ES-I3 (cell line): ENCODE measurements at regions not wholly inside any gene's neighbourhood (a gene's known extent, or its start where the extent isn't known, plus 50 kb on each side); places are given as distances from the start of the nearest gene placed in this dataset.
"Not testable (repeated sequence)": the region's sequence is repeated elsewhere in the genome, so short reads cannot be mapped to it uniquely, and the experiment has no call there.

Experiments
- H3K36me3 ChIP-seq: 2 replicates; pipeline ENCODE4 v1.6.1; 2013; ENCODE audit warnings: mild to moderate bottlenecking, low read length, control low read depth, moderate library complexity; ENCODE audit not compliant: insufficient read depth
- H3K4me1 ChIP-seq: 2 replicates; pipeline ENCODE4 v1.6.1; 2013; ENCODE audit warnings: mild to moderate bottlenecking, control low read depth, low read length; ENCODE audit not compliant: insufficient read depth
- H3K9ac ChIP-seq: 2 replicates; pipeline ENCODE4 v1.6.1; 2013; ENCODE audit warnings: low read depth, mild to moderate bottlenecking, low read length, moderate library complexity
- H3K9me3 ChIP-seq: 2 replicates; pipeline ENCODE4 v1.6.1; 2013; ENCODE audit warnings: mild to moderate bottlenecking, low read length, moderate library complexity; ENCODE audit not compliant: control insufficient read depth, insufficient read depth

GRCh38 chr16:60686824-60687223 is 1349.4 kb downstream of the CDH8 start:
- Histone ChIP-seq H3K36me3 (no peaks in the 10 kb centered on the region), H3K4me1 (no peaks in the 10 kb centered on the region), H3K9ac (no peak overlapping the region), H3K9me3 (no peaks in the 10 kb centered on the region)

DNA sequence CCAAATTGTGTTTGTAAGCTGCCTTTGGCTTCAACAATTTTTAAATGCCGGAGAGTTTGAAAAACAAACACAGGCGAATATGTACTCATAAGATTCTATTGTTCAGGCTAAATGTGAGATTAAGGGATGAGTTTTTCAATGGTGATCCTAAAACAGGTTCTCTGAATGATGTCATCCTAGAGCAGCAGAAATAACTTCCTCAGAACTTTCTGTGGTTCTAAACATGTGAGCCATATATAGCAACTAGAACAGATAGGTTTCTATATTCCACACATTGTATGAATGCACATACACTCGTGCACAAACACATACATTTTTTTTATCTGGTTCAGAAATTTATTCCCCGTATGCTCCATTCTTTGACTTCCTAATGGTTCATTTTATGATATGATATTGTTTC is 1352.2 kb downstream of the CDH8 start:
- H3K9ac ChIP-seq = no peak overlapping the region
- no peaks in the 10 kb centered on the region for H3K9me3 ChIP-seq
- H3K36me3 ChIP-seq = no peaks in the 10 kb centered on the region
- H3K4me1 ChIP-seq = no peaks in the 10 kb centered on the region

DNA sequence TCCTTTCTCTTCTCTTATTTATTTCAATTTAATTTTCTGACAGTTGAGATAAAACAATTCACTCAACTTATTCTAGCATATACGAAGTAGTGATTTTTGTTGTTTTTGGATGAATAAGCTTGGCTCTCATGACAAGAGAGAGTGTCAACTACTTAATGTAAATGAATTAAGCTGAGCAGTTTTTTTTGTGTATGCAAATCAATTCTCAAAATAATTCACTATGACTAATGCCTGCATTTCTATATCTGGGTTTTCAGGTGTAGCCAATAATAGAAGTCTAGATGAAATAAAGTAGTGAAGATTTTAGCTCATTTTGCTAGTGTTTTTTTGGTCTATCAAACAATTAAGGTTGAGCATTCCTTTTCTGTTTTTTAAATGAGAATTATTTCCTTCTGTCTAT is 1354.0 kb downstream of the CDH8 start:
- no peaks in the 10 kb centered on the region for H3K36me3 ChIP-seq
- no peak overlapping the region for H3K9ac ChIP-seq
- H3K9me3 ChIP-seq = no peaks in the 10 kb centered on the region
- H3K4me1 ChIP-seq = no peaks in the 10 kb centered on the region

DNA sequence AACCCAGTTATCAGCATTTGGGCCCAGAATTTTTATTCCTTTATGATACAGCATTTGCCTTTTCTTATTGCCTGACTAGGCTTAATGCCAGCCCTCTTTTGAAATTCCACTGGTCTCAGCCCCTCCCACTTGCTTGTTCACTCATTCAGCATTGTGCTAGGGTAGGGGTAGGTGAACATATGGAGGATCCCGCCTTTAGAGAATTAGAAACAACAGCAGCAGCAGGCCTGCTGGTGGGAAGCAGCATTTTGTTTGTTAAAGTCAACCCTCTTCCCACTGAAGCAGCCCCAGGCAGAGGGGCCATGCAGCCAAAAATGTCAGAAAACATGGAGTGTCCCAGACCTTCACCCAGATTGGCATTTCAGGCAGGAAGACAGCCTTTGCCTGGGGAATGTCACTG is 1355.2 kb downstream of the CDH8 start:
- Histone ChIP-seq H3K9ac (no peak overlapping the region), H3K4me1 (no peaks in the 10 kb centered on the region), H3K36me3 (no peaks in the 10 kb centered on the region), H3K9me3 (no peaks in the 10 kb centered on the region)

GRCh38 chr16:60675022-60675421 is 1361.2 kb downstream of the CDH8 start:
- Histone ChIP-seq H3K36me3 (no peaks in the 10 kb centered on the region), H3K9me3 (no peaks in the 10 kb centered on the region), H3K4me1 (no peaks in the 10 kb centered on the region), H3K9ac (no peak overlapping the region)

GRCh38 chr16:60674241-60674640 is 1362.0 kb downstream of the CDH8 start:
- no peaks in the 10 kb centered on the region for H3K9me3 ChIP-seq

DNA sequence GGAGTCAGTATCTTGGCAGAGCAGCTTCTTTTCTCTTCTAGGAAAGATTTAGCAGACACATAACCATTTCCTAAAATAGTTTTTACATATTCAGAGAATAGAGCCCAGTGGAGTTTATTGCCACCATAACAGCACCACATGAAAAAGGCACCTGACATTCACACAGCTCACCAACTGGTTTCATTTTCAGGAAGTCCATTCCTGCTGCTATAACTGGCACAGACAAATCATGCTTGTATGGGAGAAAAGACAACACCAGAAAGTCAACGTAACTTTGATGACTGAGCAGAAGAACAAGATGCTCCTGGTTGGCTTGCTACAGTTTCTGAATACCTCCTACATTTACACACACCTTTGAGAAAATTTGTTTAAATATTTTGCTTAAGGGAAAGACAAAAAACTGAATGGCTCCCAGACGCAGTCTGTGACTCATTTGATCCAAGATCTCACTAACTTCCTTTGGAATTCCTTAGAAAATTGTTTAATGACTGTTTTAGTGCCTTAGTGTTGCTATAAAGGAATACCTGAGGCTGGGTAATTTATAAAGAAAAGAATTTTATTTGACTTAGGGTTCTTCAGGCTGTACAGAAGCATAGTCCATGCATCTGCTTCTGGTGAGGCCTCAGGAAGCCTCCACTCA is 1380.6 kb downstream of the CDH8 start:
- no peaks in the 10 kb centered on the region for H3K4me1 ChIP-seq
- H3K36me3 ChIP-seq = no peaks in the 10 kb centered on the region
- H3K9me3 ChIP-seq = no peaks in the 10 kb centered on the region
- no peak overlapping the region for H3K9ac ChIP-seq

More at GRCh38 chr16:60674241-60674640, 1362.0 kb downstream of the CDH8 start:
- H3K36me3 ChIP-seq = no peaks in the 10 kb centered on the region
- H3K4me1 ChIP-seq = no peaks in the 10 kb centered on the region
- no peak overlapping the region for H3K9ac ChIP-seq

DNA sequence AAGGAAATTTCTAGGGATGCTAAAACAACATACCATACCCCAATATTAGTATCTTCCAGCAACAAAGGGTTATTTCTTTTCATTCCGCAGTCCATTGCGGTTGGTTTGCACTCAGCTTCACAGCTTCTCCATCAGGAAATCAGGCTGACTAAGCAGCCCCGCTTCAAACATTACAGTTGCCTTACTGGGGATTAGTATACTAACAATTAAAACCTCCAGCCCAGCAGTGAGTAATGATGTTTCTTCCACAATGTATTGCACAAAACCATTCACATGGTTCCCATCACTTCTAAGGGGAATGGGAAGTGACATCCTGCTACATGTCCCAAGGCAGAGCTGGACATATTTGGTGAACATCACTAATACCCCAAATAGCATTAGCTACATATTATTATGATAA is 1384.9 kb downstream of the CDH8 start:
- no peaks in the 10 kb centered on the region for H3K9me3 ChIP-seq
- H3K36me3 ChIP-seq = no peaks in the 10 kb centered on the region
- H3K4me1 ChIP-seq = no peaks in the 10 kb centered on the region
- H3K9ac ChIP-seq = no peak overlapping the region

DNA sequence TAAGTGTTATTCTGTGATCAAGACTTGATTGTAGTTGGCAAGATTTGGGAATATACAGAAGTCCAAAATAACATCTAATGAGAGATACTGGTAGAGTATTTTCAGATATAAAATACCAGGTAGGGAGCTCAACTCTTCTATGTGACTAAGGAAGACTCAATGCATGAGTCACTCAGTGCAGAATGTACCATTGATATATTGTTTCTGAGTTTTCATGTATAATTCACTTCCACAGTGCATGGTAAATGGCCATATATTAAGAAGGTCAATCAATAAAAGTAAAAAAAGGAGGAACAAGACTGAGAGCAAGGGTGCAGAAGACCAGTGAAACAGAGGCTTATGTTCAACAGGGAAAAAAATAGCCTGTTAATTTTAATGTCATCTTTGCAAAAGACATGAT is 1387.9 kb downstream of the CDH8 start:
- no peak overlapping the region for H3K9ac ChIP-seq
- H3K4me1 ChIP-seq = no peaks in the 10 kb centered on the region; the same call in 1 of the 2 replicates
- H3K9me3 ChIP-seq = no peaks in the 10 kb centered on the region
- no peaks in the 10 kb centered on the region for H3K36me3 ChIP-seq

GRCh38 chr16:60647388-60647787 is 1388.8 kb downstream of the CDH8 start:
- H3K9ac ChIP-seq, H3K4me1 ChIP-seq, H3K36me3 ChIP-seq, H3K9me3 ChIP-seq: not testable (repeated sequence)

DNA sequence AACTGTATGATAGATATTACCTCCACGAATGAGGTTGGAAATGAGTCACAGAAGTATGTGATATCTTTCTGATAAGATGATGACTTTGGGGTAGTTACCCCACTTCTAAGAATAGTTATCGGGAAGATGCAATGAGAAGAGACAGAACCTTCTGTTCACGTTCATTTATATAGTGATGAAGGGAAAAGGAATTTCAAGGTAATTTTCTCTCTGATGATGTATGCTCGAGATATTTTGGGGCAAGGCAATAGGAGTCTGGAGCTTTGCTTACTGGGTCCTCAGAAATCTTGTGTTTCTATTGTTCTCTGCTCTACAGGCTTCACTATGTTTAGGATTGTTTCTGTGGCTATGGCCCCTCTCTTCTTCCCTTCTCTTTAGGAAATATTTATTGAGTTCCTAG is 1389.6 kb downstream of the CDH8 start:
- no peaks in the 10 kb centered on the region for H3K9me3 ChIP-seq
- H3K9ac ChIP-seq = no peak overlapping the region

DNA sequence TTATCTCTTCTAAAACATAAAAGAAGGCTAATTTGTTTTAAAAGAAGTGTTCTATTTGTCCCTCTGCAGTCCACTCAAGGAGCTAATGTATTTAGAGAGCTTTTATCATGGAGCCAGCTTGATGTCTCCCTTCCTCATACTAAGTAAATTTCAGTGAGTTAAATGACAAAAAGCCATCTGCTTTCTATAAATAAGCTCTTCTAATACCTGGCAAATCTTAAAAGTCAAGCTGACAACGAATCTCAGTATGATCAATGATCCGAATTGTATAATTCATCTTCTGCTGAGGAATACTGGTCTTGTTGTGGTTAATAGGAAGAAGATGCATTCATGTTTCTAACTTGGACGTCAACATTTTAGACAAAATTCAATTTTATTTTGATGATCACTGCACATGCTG is 1390.7 kb downstream of the CDH8 start:
- Histone ChIP-seq H3K9me3 (no peaks in the 10 kb centered on the region), H3K9ac (no peak overlapping the region), H3K36me3 (no peaks in the 10 kb centered on the region), H3K4me1 (no peaks in the 10 kb centered on the region; the same call in 1 of the 2 replicates)

More for the DNA sequence above, 1389.6 kb downstream of the CDH8 start:
- no peaks in the 10 kb centered on the region for H3K36me3 ChIP-seq
- H3K4me1 ChIP-seq = no peaks in the 10 kb centered on the region; the same call in 1 of the 2 replicates

DNA sequence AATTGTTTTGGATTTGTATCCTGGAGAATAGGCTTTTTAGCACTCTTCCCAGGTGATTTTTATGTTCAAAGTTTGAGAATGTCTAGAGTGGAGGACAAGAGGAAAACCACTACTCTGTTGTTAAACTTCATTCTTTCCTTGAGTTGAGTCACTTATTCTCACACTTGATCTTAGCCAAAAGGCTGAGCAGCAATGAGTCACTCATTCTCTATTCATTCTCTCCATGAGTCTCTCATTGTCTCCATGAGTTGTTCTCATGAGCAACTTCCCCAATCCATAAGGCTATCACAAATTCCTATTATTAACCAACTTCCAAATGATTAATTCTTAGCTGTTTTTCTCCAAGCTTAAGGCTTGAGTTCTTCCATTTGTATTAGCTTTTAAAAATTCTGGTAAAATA is 1393.3 kb downstream of the CDH8 start:
- Histone ChIP-seq H3K9me3 (no peaks in the 10 kb centered on the region), H3K9ac (no peak overlapping the region), H3K4me1 (no peaks in the 10 kb centered on the region; the same call in 1 of the 2 replicates), H3K36me3 (no peaks in the 10 kb centered on the region)

DNA sequence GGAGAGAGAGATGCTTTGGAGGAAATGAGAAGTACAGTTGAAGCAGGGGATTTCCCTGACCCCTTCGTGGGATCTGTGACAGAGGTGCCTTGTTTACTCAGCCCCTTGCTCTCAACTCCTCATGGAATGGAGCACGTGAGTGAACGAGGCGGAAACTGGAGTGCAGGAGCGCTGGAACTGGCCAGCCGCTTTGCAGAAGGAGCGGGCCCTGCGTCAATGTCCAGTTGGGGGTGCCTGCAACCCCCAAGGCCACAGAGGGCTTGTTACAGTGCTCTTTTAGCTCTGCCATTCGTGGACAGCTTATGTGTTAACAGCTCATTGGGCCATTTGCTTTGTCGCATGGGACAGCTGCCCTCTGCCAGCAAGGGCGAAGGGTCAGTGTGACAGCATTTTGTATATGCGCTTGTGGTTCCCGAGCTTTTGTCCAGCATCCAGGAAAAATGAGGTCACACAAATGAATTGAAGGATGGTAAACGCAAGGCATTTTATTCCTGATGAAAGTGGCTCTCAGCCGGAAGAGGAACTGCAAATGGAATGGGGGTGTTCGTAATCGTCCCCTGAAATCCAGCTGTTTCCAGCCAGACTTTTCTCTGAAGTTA is 1395.1 kb downstream of the CDH8 start:
- Histone ChIP-seq H3K36me3 (no peaks in the 10 kb centered on the region), H3K4me1 (peaks cover 1% of the 10 kb centered on the region; the same call in 1 of the 2 replicates), H3K9ac (no peak overlapping the region), H3K9me3 (no peaks in the 10 kb centered on the region)

DNA sequence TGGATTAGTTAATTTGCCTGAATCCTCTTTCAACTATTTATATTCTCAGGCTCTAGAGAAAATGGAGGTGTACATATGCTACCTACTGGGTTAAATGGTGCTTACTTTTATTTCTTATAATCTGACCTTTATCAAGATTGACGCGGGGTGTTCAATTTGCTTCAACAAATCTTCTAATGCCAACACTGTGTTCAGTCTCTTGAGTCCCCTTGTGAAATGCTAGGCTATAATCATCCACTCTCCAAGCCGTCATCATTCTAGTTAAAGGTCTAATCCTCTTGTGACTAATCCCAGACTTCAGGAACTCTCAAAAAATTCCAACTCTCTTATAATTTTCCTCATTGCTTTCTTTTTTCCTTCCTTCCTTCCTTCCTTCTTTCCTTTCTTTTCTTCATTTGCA is 1396.2 kb downstream of the CDH8 start:
- H3K36me3 ChIP-seq = no peaks in the 10 kb centered on the region
- peaks cover 10% of the 10 kb centered on the region for H3K4me1 ChIP-seq
- no peaks in the 10 kb centered on the region for H3K9me3 ChIP-seq
- H3K9ac ChIP-seq = no peak overlapping the region
